Astrocyte of the cerebellum (primary cell): ENCODE measurements at regions not wholly inside any gene's neighbourhood (a gene's known extent, or its start where the extent isn't known, plus 50 kb on each side); places are given as distances from the start of the nearest gene placed in this dataset.

Experiments used
- DNase-seq: peaks from one replicate; pipeline ENCODE4 v3.0.0-alpha.2; 2011; ENCODE audit warnings: low read depth
- H3K4me3 ChIP-seq: 2 replicates; pipeline ENCODE4 v1.5.1; 2011; ENCODE audit warnings: mild to moderate bottlenecking, low read depth, low read length, moderate library complexity
- in situ Hi-C: cut with HindIII; loops from 2 replicates; pipeline ENCODE4 v1.10.0; 2017; ENCODE audit warnings: low sequenced_read_pairs
- TF ChIP-seq, protein P1 (sequence below): IDR thresholded peaks from 2 replicates; pipeline ENCODE4 v1.5.1; 2012; ENCODE audit warnings: low read length, low read depth, moderate library complexity, mild to moderate bottlenecking; ENCODE audit errors: missing control alignments

DNA sequence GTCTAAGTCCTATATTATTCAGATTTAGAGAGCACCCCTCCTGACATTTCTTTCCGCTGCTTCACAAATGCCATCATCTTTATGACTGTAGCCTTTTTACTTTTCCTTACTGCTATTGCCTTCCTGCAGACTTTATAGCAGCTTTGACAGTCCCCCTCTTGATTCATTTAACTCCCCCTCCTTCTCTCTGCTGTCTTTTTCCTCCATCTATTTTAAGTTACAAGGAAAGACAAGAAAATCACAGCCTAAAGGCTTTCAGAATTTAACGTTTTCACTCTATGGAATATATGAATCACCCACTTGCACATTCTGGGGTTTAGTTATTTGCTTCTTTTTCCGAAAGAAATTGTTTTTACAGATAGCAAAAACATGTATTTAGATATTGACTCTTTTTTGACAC lies 183.4 kb upstream of the SETBP1 start:
- no peak for DNase-seq
- H3K4me3 ChIP-seq: no peak overlapping the region
- TF ChIP-seq, protein P1, sequence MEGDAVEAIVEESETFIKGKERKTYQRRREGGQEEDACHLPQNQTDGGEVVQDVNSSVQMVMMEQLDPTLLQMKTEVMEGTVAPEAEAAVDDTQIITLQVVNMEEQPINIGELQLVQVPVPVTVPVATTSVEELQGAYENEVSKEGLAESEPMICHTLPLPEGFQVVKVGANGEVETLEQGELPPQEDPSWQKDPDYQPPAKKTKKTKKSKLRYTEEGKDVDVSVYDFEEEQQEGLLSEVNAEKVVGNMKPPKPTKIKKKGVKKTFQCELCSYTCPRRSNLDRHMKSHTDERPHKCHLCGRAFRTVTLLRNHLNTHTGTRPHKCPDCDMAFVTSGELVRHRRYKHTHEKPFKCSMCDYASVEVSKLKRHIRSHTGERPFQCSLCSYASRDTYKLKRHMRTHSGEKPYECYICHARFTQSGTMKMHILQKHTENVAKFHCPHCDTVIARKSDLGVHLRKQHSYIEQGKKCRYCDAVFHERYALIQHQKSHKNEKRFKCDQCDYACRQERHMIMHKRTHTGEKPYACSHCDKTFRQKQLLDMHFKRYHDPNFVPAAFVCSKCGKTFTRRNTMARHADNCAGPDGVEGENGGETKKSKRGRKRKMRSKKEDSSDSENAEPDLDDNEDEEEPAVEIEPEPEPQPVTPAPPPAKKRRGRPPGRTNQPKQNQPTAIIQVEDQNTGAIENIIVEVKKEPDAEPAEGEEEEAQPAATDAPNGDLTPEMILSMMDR: no peak
- in situ Hi-C loops: no loop called here

DNA sequence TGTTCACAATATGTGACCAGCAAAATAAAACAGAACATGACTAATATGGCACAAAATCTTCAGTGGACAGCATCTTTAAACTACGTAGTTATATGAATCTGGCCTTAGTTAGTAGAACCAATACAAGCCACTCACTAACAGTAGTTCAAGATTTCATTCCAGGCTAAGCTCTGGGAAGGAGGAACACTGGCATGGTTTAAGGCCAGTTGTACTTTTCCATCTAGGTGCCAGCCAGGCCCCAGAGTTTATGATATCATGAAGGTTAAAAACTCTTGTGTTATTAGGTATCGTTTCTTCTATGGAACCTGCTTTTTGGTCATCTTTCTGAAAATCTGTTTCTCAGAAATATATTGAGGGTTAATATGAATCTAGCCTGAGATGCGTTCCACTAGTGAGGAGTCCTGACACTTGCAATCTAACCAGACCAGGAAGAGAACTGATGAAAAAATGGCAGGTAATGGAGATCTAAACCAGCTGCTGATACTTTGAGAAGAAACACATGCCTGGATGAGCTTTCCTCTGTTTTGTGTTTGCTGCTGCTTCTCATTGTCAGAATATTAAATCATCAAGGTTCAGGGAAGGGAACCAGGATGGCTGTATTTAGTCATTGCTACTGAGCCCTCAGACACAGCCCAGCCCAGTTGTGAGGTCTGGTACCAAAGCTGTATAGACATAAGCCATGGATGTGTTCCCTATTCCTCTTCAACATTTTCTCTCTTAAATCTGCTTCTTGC lies 182.8 kb upstream of the SETBP1 start:
- H3K4me3 ChIP-seq: no peak overlapping the region
- DNase-seq: no peak
- in situ Hi-C loops: no loop called here
- TF ChIP-seq, protein P1: no peak

DNA sequence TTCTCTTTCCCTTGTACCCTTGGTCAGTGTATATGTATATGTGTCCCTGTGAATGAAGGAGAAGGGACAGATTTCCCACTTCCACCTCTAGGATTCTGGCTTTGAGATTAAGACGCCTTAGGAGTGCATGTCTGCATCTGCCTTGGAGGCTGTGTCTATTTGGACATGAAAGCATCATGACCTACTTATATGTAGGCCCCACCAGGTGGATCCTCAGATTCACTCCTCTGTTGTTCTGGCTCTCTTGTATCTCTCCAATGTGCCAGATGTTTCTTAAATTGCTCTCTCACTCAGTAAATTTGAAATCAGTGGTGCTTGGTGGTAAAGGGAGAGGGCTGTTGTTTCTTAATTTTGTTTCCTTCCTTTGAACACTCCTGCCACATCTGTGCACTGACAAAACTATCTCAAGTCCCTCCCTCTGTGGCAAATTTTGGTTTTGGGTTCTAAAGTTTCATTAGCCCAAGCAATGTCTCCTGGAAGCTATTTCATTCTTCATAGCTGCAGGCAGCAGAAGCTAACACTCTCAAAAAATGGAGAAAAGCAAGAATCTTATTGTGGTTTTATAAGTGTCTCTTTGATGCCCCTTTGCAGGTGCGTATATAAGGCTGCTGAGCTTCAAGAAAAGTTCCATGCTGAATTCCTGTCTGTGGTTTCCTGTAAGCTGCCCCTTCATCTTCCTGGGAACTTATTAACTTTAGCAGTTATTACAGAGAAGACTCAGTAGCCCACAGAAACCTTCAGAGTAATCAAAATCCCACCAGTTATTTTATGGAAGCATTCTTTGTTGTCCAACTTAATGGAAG lies 179.7 kb upstream of the SETBP1 start:
- no peak overlapping the region for H3K4me3 ChIP-seq
- TF ChIP-seq, protein P1: no peak
- in situ Hi-C loops: no loop called here
- no peak for DNase-seq

DNA sequence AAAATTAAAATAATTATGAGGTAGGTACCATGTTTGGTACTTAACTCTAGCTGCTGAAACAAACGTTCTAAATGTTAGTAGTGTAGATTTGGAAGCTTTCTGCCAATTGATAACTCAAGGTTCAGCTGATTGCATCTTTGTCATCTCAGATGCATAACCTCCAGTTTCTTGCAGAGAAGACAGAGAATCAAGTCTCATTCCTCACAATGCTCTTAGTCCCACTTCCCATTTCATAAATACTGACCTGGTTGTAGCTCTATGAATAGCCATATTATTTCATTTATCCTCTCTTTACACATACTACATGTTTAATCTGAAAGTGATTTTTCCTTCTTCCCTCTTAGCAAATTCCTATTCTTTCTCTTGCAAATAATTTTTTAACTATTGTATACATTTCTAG lies 178.5 kb upstream of the SETBP1 start:
- in situ Hi-C loops: no loop called here
- TF ChIP-seq, protein P1: no peak
- DNase-seq: no peak
- no peak overlapping the region for H3K4me3 ChIP-seq

DNA sequence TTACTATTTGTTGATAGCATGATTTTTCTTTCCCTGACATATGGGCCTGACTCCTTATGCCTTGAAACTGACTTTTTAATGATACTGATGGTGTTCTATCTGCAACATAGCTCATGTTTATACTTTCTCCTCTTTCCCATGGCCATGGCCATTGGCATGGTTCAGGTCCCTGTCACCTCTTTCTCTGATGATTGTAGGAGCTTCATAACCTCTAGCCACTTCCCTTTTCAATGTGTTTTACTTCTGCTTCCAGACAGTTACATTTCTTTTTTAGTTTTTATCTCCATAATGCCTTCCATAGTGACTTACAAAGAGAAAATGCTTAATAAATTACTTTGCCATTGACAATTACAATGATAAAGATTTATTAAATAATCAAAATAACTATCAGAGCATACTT lies 177.9 kb upstream of the SETBP1 start:
- TF ChIP-seq, protein P1: no peak
- in situ Hi-C loops: no loop called here
- no peak for DNase-seq
- no peak overlapping the region for H3K4me3 ChIP-seq

DNA sequence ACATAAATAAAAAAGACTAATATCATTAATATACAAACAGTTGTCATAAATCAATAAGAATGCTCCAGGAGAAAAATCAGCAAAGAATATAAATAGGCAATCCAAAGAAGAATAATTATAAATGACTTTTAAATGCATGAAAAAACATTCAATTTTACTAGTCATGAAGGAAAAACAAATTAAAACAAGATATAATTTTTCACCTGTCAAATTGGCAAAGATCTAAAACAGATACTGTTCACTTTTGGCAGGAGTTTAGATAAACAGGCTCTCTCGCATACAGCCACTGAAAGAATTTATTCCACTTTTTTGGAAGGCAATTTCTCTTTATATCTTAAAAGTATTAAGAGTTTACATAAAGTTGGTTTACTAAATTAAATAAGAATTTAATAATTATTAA lies 176.8 kb upstream of the SETBP1 start:
- H3K4me3 ChIP-seq: no peak overlapping the region
- TF ChIP-seq, protein P1: no peak
- in situ Hi-C loops: no loop called here
- DNase-seq: no peak
